HCT116 (cell line): ENCODE measurements at regions not wholly inside any gene's neighbourhood (a gene's known extent, or its start where the extent isn't known, plus 50 kb on each side); places are given as distances from the start of the nearest gene placed in this dataset.

Source experiments
- ATAC-seq: fragments of 200-7000 bp; cut with Tn5 transposase; 2 replicates; pipeline ENCODE4 v1.9.1; 2020; ENCODE audit warnings: mild to moderate bottlenecking, moderate library complexity
- BruUV-seq: library from RNA; stranded (reverse); fragments of 400-500 nt; replicated peaks from 2 replicates; lab custom pipeline; 2021; lab: Mats Ljungman, UMichigan
- CTCF ChIA-PET: fragments of 300-600 bp; sonication (Branson Sonifier 250); formaldehyde crosslinking; loops from one replicate; lab custom pipeline; 2021; ENCODE audit warnings: antibody characterized with exemption; lab: Charles Lee
- POLR2A ChIA-PET: fragments of 300-600, 350-600 bp; sonication (Branson Sonifier 250); formaldehyde crosslinking; loops from one replicate; lab custom pipeline; 2021; ENCODE audit warnings: antibody characterized with exemption; lab: Charles Lee
- RAD21 ChIA-PET, 2 experiments: fragments of 300-600 bp; sonication (Branson Sonifier 250); formaldehyde crosslinking; loops; one replicate each; lab custom pipeline; 2023; ENCODE audit warnings: low total read pairs in 2 of 2; ENCODE audit not compliant: uncharacterized antibody in 2 of 2, unreplicated experiment in 2 of 2, low non-redundant PET in 1 of 2; lab: Charles Lee
- DNase-seq: peaks from one replicate; pipeline ENCODE4 v3.0.0-alpha.2; 2010; ENCODE audit warnings: low read depth, low spot score
- H2AFZ ChIP-seq: fragments of 200-600 bp; shearing (Covaris generic), sonication (generic); 2 replicates; pipeline ENCODE4 v1.6.1; 2017; ENCODE audit warnings: low read depth, mixed run types, mixed read lengths, antibody characterized with exemption, low read length; ENCODE audit not compliant: poor library complexity, severe bottlenecking
- H3K27ac ChIP-seq: 2 replicates; pipeline ENCODE4 v1.5.1; 2012; ENCODE audit warnings: low read depth, low read length
- H3K27me3 ChIP-seq: fragments of 200-600 bp; sonication (generic); 2 replicates; pipeline ENCODE4 v1.6.1; 2016; ENCODE audit warnings: mixed run types, low read length, mixed read lengths; ENCODE audit not compliant: insufficient read depth
- H3K36me3 ChIP-seq, 2 experiments: fragments of 200-500 bp in 1 of 2; fragments of 200-600 bp in 1 of 2; sonication (Bioruptor generic) in 1 of 2; sonication (generic) in 1 of 2; 2 replicates each; pipeline versions ENCODE4 v1.5.1 to v1.6.1; 2014 to 2016; ENCODE audit warnings: low read length in 2 of 2, inconsistent platforms in 1 of 2, mixed read lengths in 1 of 2, mixed run types in 1 of 2; ENCODE audit not compliant: insufficient read depth in 2 of 2, control insufficient read depth in 1 of 2
- H3K4me1 ChIP-seq, 2 experiments: fragments of 200-600 bp in 1 of 2; sonication (generic) in 1 of 2; 2 replicates each; pipeline versions ENCODE4 v1.5.1 to v1.6.1; 2012 to 2017; ENCODE audit warnings: low read length in 2 of 2, inconsistent platforms in 1 of 2, mild to moderate bottlenecking in 1 of 2, mixed read lengths in 1 of 2, mixed run types in 1 of 2, moderate library complexity in 1 of 2; ENCODE audit not compliant: insufficient read depth in 2 of 2, control insufficient read depth in 1 of 2
- H3K4me2 ChIP-seq: fragments of 200-600 bp; sonication (generic); 2 replicates; pipeline ENCODE4 v1.6.1; 2017; ENCODE audit warnings: mixed run types, low read length, mixed read lengths
- H3K4me3 ChIP-seq, 2 experiments: fragments of 200-600 bp in 1 of 2; sonication (generic) in 1 of 2; replicated peaks in 1 of 2; 2 replicates each; pipeline ENCODE4 v1.5.1; 2011 to 2016; ENCODE audit warnings: low read length in 2 of 2, control low read depth in 1 of 2, low read depth in 1 of 2, mild to moderate bottlenecking in 1 of 2, mixed read lengths in 1 of 2, mixed run types in 1 of 2
- H3K79me2 ChIP-seq: fragments of 200-600 bp; sonication (generic); 2 replicates; pipeline ENCODE4 v1.6.1; 2017; ENCODE audit warnings: mild to moderate bottlenecking, mixed run types, low read length, moderate library complexity, mixed read lengths; ENCODE audit not compliant: insufficient read depth
- H3K9ac ChIP-seq: fragments of 200-600 bp; sonication (generic); 2 replicates; pipeline ENCODE4 v1.6.1; 2016; ENCODE audit warnings: low read length, mixed read lengths
- H3K9me2 ChIP-seq: fragments of 200-600 bp; sonication (generic), shearing (Covaris generic); 2 replicates; pipeline ENCODE4 v1.6.1; 2017; ENCODE audit warnings: mixed run types, mild to moderate bottlenecking, moderate library complexity; ENCODE audit not compliant: insufficient read depth
- H3K9me3 ChIP-seq, 2 experiments: fragments of 200-500 bp in 1 of 2; fragments of 200-600 bp in 1 of 2; sonication (Bioruptor generic) in 1 of 2; sonication (generic) in 1 of 2; 2 replicates each; pipeline ENCODE4 v1.6.1; 2014 to 2017; ENCODE audit warnings: low read length in 2 of 2, mixed read lengths in 2 of 2, inconsistent platforms in 1 of 2, low read depth in 1 of 2, mild to moderate bottlenecking in 1 of 2, mixed run types in 1 of 2, moderate library complexity in 1 of 2; ENCODE audit not compliant: control insufficient read depth in 1 of 2, insufficient read depth in 1 of 2
- H4K20me1 ChIP-seq: fragments of 200-600 bp; sonication (generic), shearing (Covaris generic); 2 replicates; pipeline ENCODE4 v1.6.1; 2017; ENCODE audit warnings: mixed run types, mild to moderate bottlenecking, moderate library complexity; ENCODE audit not compliant: insufficient read depth
- CBX3 ChIP-seq: IDR thresholded peaks from 2 replicates; pipeline ENCODE4 v1.6.1; 2012; ENCODE audit warnings: low read depth
- EGR1 ChIP-seq: IDR thresholded peaks from 2 replicates; pipeline ENCODE4 v1.6.1; 2012; ENCODE audit warnings: low read depth
- ELF1 ChIP-seq: IDR thresholded peaks from 2 replicates; pipeline ENCODE4 v1.6.1; 2012; ENCODE audit warnings: low read depth, borderline replicate concordance
- EZH2phosphoT487 ChIP-seq: fragments of 200-600 bp; IDR thresholded peaks from 2 replicates; pipeline ENCODE4 v1.6.1; 2018; ENCODE audit warnings: antibody characterized with exemption, borderline replicate concordance
- JUND ChIP-seq: IDR thresholded peaks from 2 replicates; pipeline ENCODE4 v1.6.1; 2012
- POLR2AphosphoS5 ChIP-seq: IDR thresholded peaks from 2 replicates; pipeline ENCODE4 v1.6.1; 2011; ENCODE audit warnings: mild to moderate bottlenecking, low read depth, low read length, moderate library complexity
- SRF ChIP-seq: IDR thresholded peaks from 2 replicates; pipeline ENCODE4 v1.6.1; 2012; ENCODE audit warnings: low read depth
- TCF7L2 ChIP-seq: IDR thresholded peaks from 2 replicates; pipeline ENCODE4 v1.7.0; 2011; ENCODE audit warnings: borderline replicate concordance, inconsistent platforms; ENCODE audit not compliant: insufficient read depth, insufficient read length; ENCODE audit errors: extremely low read depth
- ZBTB33 ChIP-seq: IDR thresholded peaks from 2 replicates; pipeline ENCODE4 v1.6.1; 2011; ENCODE audit warnings: mild to moderate bottlenecking, low read length, moderate library complexity; ENCODE audit not compliant: insufficient replicate concordance; ENCODE audit errors: extremely low read depth
- ZFX ChIP-seq: fragments of 450-650 bp; IDR thresholded peaks from 2 replicates; pipeline ENCODE4 v1.6.1; 2017
- intact Hi-C: fragments of 100-400 bp; cut with micrococcal nuclease; formaldehyde crosslinking; loops from 2 replicates; pipeline ENCODE4 v1.10.0; 2022
- TF ChIP-seq, protein P1 (sequence below): IDR thresholded peaks from 2 replicates; pipeline ENCODE4 v1.6.1; 2012
- TF ChIP-seq, protein P2 (sequence below): IDR thresholded peaks from 2 replicates; pipeline ENCODE4 v1.6.1; 2012
- TF ChIP-seq, protein P3 (sequence below): IDR thresholded peaks from 2 replicates; pipeline ENCODE4 v1.6.1; 2012; ENCODE audit warnings: low read depth

- H3K27ac ChIP-seq = no peak overlapping the region
- H3K36me3 ChIP-seq = no peaks in the 10 kb centered on the region
- no peak overlapping the region for H3K4me3 ChIP-seq
- ATAC-seq (no peak), DNase-seq (no peak)
- BruUV-seq = no TSS peak
- no peak overlapping the region for H3K4me2 ChIP-seq
- H3K9ac ChIP-seq = no peak overlapping the region
- H3K27me3 ChIP-seq = no peaks in the 10 kb centered on the region
- H3K79me2 ChIP-seq = no peaks in the 10 kb centered on the region
- H4K20me1 ChIP-seq = no peaks in the 10 kb centered on the region
- no peak for TF ChIP-seq ELF1
- TF ChIP-seq, protein P1, sequence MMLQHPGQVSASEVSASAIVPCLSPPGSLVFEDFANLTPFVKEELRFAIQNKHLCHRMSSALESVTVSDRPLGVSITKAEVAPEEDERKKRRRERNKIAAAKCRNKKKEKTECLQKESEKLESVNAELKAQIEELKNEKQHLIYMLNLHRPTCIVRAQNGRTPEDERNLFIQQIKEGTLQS = no peak
- ChIA-PET POLR2A (no interaction called here), CTCF (no interaction called here), RAD21 (no interaction called here)
- peaks cover 0 to 20% of the 10 kb centered on the region in 2 experiments; a peak in 2 of 4 replicates for H3K9me3 ChIP-seq
- intact Hi-C loops = no loop called here
- no peaks in the 10 kb centered on the region for H3K9me2 ChIP-seq
- H3K4me1 ChIP-seq = no peaks in the 10 kb centered on the region
- no peak overlapping the region for H2AFZ ChIP-seq
These were observed 155.7 kb downstream of the PCDH17 start for GRCh38 chr13:57787058-57787791.

GRCh38 chr13:57799624-57800023 lies 168.1 kb downstream of the PCDH17 start:
- DNase-seq = no peak
- H3K4me2 ChIP-seq = no peak overlapping the region
- RAD21 ChIA-PET = no interaction called here
- CTCF ChIA-PET = no interaction called here
- POLR2A ChIA-PET = no interaction called here
- peaks cover 5 to 10% of the 10 kb centered on the region in 2 experiments; a peak in 2 of 4 replicates for H3K9me3 ChIP-seq
- no peak overlapping the region for H3K27ac ChIP-seq
- H3K79me2 ChIP-seq = no peaks in the 10 kb centered on the region
- no peaks in the 10 kb centered on the region for H3K27me3 ChIP-seq
- no peaks in the 10 kb centered on the region for H3K36me3 ChIP-seq
- intact Hi-C loops = no loop called here
- H2AFZ ChIP-seq = no peak overlapping the region
- no peaks in the 10 kb centered on the region for H4K20me1 ChIP-seq
- no peak for ATAC-seq
- no peaks in the 10 kb centered on the region for H3K4me1 ChIP-seq
- BruUV-seq = no TSS peak
- H3K9me2 ChIP-seq = no peaks in the 10 kb centered on the region
- H3K9ac ChIP-seq = no peak overlapping the region
- H3K4me3 ChIP-seq = no peak overlapping the region
- TF ChIP-seq POLR2AphosphoS5 = no peak
- TF ChIP-seq, protein P1 = no peak
- TF ChIP-seq TCF7L2 = no peak
- TF ChIP-seq, protein P2, sequence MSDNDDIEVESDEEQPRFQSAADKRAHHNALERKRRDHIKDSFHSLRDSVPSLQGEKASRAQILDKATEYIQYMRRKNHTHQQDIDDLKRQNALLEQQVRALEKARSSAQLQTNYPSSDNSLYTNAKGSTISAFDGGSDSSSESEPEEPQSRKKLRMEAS = no peak
- TF ChIP-seq SRF = no peak
- TF ChIP-seq CBX3 = no peak
- TF ChIP-seq, protein P3, sequence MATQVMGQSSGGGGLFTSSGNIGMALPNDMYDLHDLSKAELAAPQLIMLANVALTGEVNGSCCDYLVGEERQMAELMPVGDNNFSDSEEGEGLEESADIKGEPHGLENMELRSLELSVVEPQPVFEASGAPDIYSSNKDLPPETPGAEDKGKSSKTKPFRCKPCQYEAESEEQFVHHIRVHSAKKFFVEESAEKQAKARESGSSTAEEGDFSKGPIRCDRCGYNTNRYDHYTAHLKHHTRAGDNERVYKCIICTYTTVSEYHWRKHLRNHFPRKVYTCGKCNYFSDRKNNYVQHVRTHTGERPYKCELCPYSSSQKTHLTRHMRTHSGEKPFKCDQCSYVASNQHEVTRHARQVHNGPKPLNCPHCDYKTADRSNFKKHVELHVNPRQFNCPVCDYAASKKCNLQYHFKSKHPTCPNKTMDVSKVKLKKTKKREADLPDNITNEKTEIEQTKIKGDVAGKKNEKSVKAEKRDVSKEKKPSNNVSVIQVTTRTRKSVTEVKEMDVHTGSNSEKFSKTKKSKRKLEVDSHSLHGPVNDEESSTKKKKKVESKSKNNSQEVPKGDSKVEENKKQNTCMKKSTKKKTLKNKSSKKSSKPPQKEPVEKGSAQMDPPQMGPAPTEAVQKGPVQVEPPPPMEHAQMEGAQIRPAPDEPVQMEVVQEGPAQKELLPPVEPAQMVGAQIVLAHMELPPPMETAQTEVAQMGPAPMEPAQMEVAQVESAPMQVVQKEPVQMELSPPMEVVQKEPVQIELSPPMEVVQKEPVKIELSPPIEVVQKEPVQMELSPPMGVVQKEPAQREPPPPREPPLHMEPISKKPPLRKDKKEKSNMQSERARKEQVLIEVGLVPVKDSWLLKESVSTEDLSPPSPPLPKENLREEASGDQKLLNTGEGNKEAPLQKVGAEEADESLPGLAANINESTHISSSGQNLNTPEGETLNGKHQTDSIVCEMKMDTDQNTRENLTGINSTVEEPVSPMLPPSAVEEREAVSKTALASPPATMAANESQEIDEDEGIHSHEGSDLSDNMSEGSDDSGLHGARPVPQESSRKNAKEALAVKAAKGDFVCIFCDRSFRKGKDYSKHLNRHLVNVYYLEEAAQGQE = no peak
- no peak for TF ChIP-seq EZH2phosphoT487
- no peak for TF ChIP-seq EGR1
- no peak for TF ChIP-seq ELF1
- no peak for TF ChIP-seq ZFX
- TF ChIP-seq ZBTB33 = no peak
- TF ChIP-seq JUND = no peak
